Mesendoderm (in vitro differentiated cells): ENCODE measurements at regions not wholly inside any gene's neighbourhood (a gene's known extent, or its start where the extent isn't known, plus 50 kb on each side); places are given as distances from the start of the nearest gene placed in this dataset.
A peak's percentile ranks its signal among the peaks of the same experiment; 100 is the strongest.
"Not testable (repeated sequence)": the region's sequence is repeated elsewhere in the genome, so short reads cannot be mapped to it uniquely, and the experiment has no call there.

Experiments
- DNase-seq: peaks from one replicate; pipeline ENCODE4 v3.0.0; 2013
- H2AK5ac ChIP-seq: 2 replicates; pipeline ENCODE4 v1.6.1; 2013; ENCODE audit warnings: low read length, inconsistent platforms
- H2BK120ac ChIP-seq: 2 replicates; pipeline ENCODE4 v1.6.1; 2013; ENCODE audit warnings: low read depth, mild to moderate bottlenecking, low read length, moderate library complexity, mixed read lengths
- H2BK15ac ChIP-seq: replicated peaks from 2 replicates; pipeline ENCODE4 v1.6.1; 2013; ENCODE audit warnings: low read depth, mild to moderate bottlenecking, moderate library complexity
- H2BK5ac ChIP-seq: 2 replicates; pipeline ENCODE4 v1.6.1; 2013; ENCODE audit warnings: low read length, inconsistent platforms
- H3K18ac ChIP-seq: 2 replicates; pipeline ENCODE4 v1.6.1; 2013; ENCODE audit warnings: mild to moderate bottlenecking, low read length, mixed read lengths
- H3K23ac ChIP-seq: one replicate; pipeline ENCODE4 v1.6.1; 2013; ENCODE audit warnings: low read length
- H3K27ac ChIP-seq: 2 replicates; pipeline ENCODE4 v1.5.1; 2013; ENCODE audit warnings: low read depth, mild to moderate bottlenecking, inconsistent platforms, low read length, moderate library complexity
- H3K27me3 ChIP-seq: 2 replicates; pipeline ENCODE4 v1.6.1; 2013; ENCODE audit warnings: low read length, control low read depth, mild to moderate bottlenecking, inconsistent platforms; ENCODE audit not compliant: insufficient read depth, poor library complexity
- H3K36me3 ChIP-seq: 2 replicates; pipeline ENCODE4 v1.6.1; 2013; ENCODE audit warnings: low read length, inconsistent platforms; ENCODE audit not compliant: control insufficient read depth, insufficient read depth
- H3K4ac ChIP-seq: one replicate; pipeline ENCODE4 v1.6.1; 2013; ENCODE audit warnings: low read depth, mild to moderate bottlenecking, low read length, moderate library complexity
- H3K4me1 ChIP-seq: 2 replicates; pipeline ENCODE4 v1.6.1; 2013; ENCODE audit warnings: low read depth, low read length, inconsistent platforms; ENCODE audit not compliant: control insufficient read depth
- H3K4me2 ChIP-seq: 2 replicates; pipeline ENCODE4 v1.6.1; 2013; ENCODE audit warnings: low read length
- H3K4me3 ChIP-seq: 2 replicates; pipeline ENCODE4 v1.5.1; 2013; ENCODE audit warnings: mild to moderate bottlenecking, low read length
- H3K56ac ChIP-seq: one replicate; pipeline ENCODE4 v1.6.1; 2013; ENCODE audit warnings: low read length
- H3K79me1 ChIP-seq: 2 replicates; pipeline ENCODE4 v1.6.1; 2013; ENCODE audit warnings: low read length, inconsistent platforms
- H3K79me2 ChIP-seq: 2 replicates; pipeline ENCODE4 v1.6.1; 2013; ENCODE audit warnings: mild to moderate bottlenecking, low read length; ENCODE audit not compliant: control insufficient read depth, insufficient read depth
- H3K9ac ChIP-seq: 2 replicates; pipeline ENCODE4 v1.6.1; 2013; ENCODE audit warnings: low read length, inconsistent platforms
- H4K5ac ChIP-seq: one replicate; pipeline ENCODE4 v1.6.1; 2013; ENCODE audit warnings: low read length
- H4K8ac ChIP-seq: one replicate; pipeline ENCODE4 v1.6.1; 2013; ENCODE audit warnings: low read depth, mild to moderate bottlenecking, control low read depth, low read length, moderate library complexity
- WGBS: extraction: QIAGEN DNeasy Blood & Tissue Kit; methylation state at CpG from one replicate; pipeline ENCODE4 v1.1.7; 2013; ENCODE audit warnings: low lambda C conversion rate, missing lambda C conversion rate; ENCODE audit not compliant: insufficient coverage; ENCODE audit errors: extremely low coverage; 5-methylcytosine and 5-hydroxymethylcytosine counted together

DNA sequence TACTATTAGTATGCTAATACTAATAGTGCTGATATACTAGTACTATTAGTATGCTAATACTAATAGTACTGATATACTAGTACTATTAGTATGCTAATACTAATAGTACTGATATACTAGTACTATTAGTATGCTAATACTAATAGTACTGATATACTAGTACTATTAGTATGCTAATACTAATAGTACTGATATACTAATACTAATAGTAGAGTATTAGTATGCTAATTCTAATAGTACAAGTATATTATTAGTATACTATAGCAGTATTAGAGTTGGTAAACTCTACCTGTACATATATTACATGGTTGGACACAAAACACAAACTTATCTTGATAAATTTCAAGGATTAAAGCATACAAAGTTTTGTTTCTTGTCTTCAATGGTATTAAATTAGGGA lies 722.9 kb downstream of the TRHDE start:
- not testable (repeated sequence) for H3K23ac ChIP-seq, H3K4me2 ChIP-seq, H3K56ac ChIP-seq, H3K4ac ChIP-seq, H2BK15ac ChIP-seq, H3K79me2 ChIP-seq, H3K27me3 ChIP-seq, H3K4me1 ChIP-seq, H3K4me3 ChIP-seq, H3K36me3 ChIP-seq, H3K27ac ChIP-seq, DNase-seq, H2BK5ac ChIP-seq, H2AK5ac ChIP-seq, H3K79me1 ChIP-seq, H3K9ac ChIP-seq, H4K5ac ChIP-seq, H2BK120ac ChIP-seq, H3K18ac ChIP-seq, H4K8ac ChIP-seq

DNA sequence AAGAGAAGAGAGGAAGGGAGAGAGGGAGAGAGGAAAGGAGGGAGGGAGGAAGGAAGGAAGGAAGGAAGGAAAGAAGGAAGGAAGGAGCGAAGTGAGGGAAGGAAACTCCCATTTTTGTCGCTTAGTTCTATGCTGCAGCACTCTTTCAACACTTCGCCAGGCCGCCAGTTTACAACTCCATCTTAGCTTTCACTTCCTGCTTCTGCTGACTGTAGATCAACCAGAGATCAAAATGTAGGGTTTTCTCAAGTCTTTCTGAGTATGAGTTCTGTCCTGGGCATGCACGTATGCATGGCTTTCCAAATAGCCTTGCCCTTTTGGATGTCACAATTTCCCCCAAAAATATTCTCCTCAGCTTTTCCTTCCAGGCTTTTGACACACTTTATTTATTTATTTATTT lies 723.4 kb downstream of the TRHDE start:
- Histone ChIP-seq H4K8ac (no peak overlapping the region), H3K56ac (no peak overlapping the region), H4K5ac (no peak overlapping the region), H3K79me1 (no peaks in the 10 kb centered on the region), H3K23ac (no peak overlapping the region), H3K4me2 (no peak overlapping the region), H3K18ac (peak overlapping the region; percentile 41), H3K79me2 (no peaks in the 10 kb centered on the region), H3K27ac (no peak overlapping the region), H3K9ac (no peak overlapping the region), H3K4me3 (no peak overlapping the region), H2AK5ac (no peak overlapping the region), H3K4me1 (no peaks in the 10 kb centered on the region), H3K4ac (no peak overlapping the region), H2BK15ac (no peak overlapping the region), H2BK5ac (no peak overlapping the region), H3K36me3 (no peaks in the 10 kb centered on the region), H2BK120ac (no peak overlapping the region), H3K27me3 (no peaks in the 10 kb centered on the region)
- DNase-seq = no peak
- WGBS = no CpG with 5 or more reads among the region's 5 CpGs

DNA sequence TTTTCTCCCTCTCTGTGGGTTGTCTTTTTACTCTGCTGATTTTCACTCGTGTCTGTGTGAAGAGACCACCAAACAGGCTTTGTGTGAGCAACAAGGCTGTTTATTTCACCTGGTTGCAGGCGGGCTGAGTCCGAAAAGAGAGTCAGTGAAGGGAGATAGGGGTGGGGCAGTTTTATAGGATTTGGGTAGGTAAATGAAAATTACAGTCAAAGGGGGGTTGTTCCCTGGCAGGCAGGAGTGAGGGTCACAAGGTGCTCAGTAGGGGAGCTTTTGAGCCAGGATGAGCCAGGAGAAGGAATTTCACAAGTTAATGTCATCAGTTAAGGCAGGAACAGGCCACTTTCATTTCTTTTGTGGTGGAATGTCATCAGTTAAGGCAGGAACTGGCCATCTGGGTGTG lies 729.6 kb downstream of the TRHDE start:
- H3K23ac ChIP-seq, H3K4ac ChIP-seq, H3K4me2 ChIP-seq, H3K36me3 ChIP-seq, H3K79me2 ChIP-seq, H3K27ac ChIP-seq, H2BK120ac ChIP-seq, H3K4me1 ChIP-seq, H3K56ac ChIP-seq, H2BK15ac ChIP-seq, H3K4me3 ChIP-seq, H3K27me3 ChIP-seq, H2AK5ac ChIP-seq, H4K8ac ChIP-seq, H2BK5ac ChIP-seq, H3K9ac ChIP-seq, H4K5ac ChIP-seq, H3K79me1 ChIP-seq, H3K18ac ChIP-seq: not testable (repeated sequence)
- no CpG with 5 or more reads among the region's 3 CpGs for WGBS
- peak; percentile 71 for DNase-seq

DNA sequence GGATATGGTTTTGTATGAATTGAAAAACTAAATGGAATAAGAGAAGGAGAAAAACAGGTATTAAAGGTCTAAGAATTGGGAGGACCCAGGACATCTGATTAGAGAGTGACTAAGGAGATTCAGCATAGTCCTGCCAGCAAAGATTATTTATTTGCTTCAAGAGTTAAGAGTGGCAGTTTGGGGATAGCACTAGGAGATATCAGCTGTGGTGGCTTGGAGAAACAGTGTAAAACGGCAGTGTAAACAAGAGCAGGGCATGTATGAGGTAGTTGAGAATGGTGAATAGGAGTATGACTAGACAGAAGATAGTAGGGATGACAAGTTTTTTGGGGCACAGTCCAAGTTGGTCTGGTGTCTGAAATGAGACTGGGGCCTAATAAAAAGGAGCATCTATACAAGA lies 730.3 kb downstream of the TRHDE start:
- not testable (repeated sequence) for H3K27me3 ChIP-seq, H3K79me1 ChIP-seq, H3K4me1 ChIP-seq, H3K23ac ChIP-seq, H4K5ac ChIP-seq, H3K79me2 ChIP-seq, H3K9ac ChIP-seq, H3K4ac ChIP-seq, H3K36me3 ChIP-seq, H4K8ac ChIP-seq, H2AK5ac ChIP-seq, H3K27ac ChIP-seq, H3K4me2 ChIP-seq, H2BK5ac ChIP-seq, DNase-seq, H3K4me3 ChIP-seq, H2BK15ac ChIP-seq
- Histone ChIP-seq H3K18ac (peak overlapping the region; percentile 87), H3K56ac (peak overlapping the region; percentile 10), H2BK120ac (peak overlapping the region; percentile 12)
- WGBS = no CpG with 5 or more reads among the region's 1 CpG

DNA sequence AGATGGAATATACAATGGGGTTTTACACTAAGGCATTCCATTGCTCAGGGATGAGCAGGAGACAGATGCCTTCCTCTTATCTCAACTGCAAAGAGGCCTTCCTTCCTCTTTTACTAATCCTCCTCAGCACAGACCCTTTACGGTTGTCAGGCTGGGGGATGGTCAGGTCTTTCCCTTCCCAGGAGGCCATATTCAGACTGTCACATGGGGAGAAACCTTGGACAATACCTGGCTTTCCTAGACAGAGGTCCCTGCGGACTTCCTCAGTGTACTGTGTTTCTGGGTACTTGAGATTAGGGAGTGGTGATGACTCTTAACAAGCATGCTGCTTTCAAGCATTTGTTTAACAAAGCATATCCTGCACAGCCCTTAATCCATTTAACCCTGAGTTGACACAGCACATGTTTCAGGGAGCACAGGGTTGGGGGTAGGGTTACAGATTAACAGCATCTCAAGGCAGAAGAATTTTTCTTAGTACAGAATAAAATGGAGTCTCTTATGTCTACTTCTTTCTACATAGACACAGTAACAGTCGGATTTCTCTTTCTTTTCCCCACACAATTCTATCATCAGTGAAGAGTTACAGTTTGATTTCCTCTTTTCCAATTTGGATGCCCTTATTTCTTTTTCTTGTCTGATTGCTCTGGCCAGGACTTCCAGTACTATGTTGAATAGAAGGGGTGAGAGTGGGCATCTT lies 737.1 kb downstream of the TRHDE start:
- H3K18ac ChIP-seq, H3K9ac ChIP-seq, H2AK5ac ChIP-seq, H4K5ac ChIP-seq, H3K27me3 ChIP-seq, H3K79me2 ChIP-seq, H2BK15ac ChIP-seq, H4K8ac ChIP-seq, H3K4me3 ChIP-seq, H3K56ac ChIP-seq, H3K4me2 ChIP-seq, H2BK5ac ChIP-seq, H2BK120ac ChIP-seq, H3K23ac ChIP-seq, H3K36me3 ChIP-seq, H3K79me1 ChIP-seq, H3K4ac ChIP-seq, H3K4me1 ChIP-seq: not testable (repeated sequence)
- WGBS = no CpG with 5 or more reads among the region's 3 CpGs
- peak overlapping the region; percentile 64 for H3K27ac ChIP-seq
- DNase-seq = peak; percentile 86

DNA sequence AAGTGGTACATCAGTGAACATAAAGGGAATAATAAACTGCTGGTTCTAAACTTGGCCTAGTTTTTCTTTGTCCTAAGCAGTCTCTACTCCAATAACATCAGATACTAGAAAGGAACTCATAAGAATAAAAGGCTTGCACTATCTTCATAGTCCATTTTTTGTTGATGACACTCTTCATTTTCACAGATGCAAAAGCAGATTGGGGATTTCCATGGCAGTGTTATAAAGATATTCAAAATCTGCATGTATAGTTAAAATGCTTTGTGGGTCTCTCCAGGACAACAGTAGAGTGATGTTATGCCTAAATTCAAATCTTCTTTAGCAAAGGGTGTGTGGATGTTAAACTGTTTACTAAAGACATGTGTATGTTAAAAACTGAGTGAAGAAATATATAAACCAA lies 745.8 kb downstream of the TRHDE start:
- no peaks in the 10 kb centered on the region for H3K36me3 ChIP-seq
- H4K5ac ChIP-seq = no peak overlapping the region
- H3K4ac ChIP-seq = no peak overlapping the region
- no peaks in the 10 kb centered on the region for H3K27me3 ChIP-seq
- no peak for DNase-seq
- H3K79me2 ChIP-seq = no peaks in the 10 kb centered on the region
- H3K4me3 ChIP-seq = no peak overlapping the region
- H3K23ac ChIP-seq = no peak overlapping the region
- H4K8ac ChIP-seq = no peak overlapping the region
- no peak overlapping the region for H3K4me2 ChIP-seq
- H2BK120ac ChIP-seq = no peak overlapping the region
- no peak overlapping the region for H3K27ac ChIP-seq
- no peak overlapping the region for H3K56ac ChIP-seq
- no peak overlapping the region for H3K18ac ChIP-seq
- no peak overlapping the region for H2AK5ac ChIP-seq
- no peak overlapping the region for H2BK15ac ChIP-seq
- H3K79me1 ChIP-seq = no peaks in the 10 kb centered on the region
- no peaks in the 10 kb centered on the region for H3K4me1 ChIP-seq
- no peak overlapping the region for H3K9ac ChIP-seq
- no peak overlapping the region for H2BK5ac ChIP-seq
